Prostate gland (tissue), 2 donors: ENCODE measurements at regions not wholly inside any gene's neighbourhood (a gene's known extent, or its start where the extent isn't known, plus 50 kb on each side); places are given as distances from the start of the nearest gene placed in this dataset.
"Not testable (repeated sequence)": the region's sequence is repeated elsewhere in the genome, so short reads cannot be mapped to it uniquely, and the experiment has no call there.

Experiments
- DNase-seq: peaks from one replicate; pipeline ENCODE4 v3.0.0-alpha.2; 2019; ENCODE audit warnings: low spot score
- H3K27ac ChIP-seq, 2 donors: fragments of 200-600 bp; sonication (generic); 2 replicates each; pipeline ENCODE4 v1.5.1; 2017 to 2019
- H3K27me3 ChIP-seq: fragments of 200-600 bp; sonication (generic); replicated peaks from 2 replicates; pipeline ENCODE4 v1.5.1; 2019; ENCODE audit not compliant: insufficient read depth
- H3K36me3 ChIP-seq, 2 donors: fragments of 200-600 bp; sonication (generic); 1 replicate in 1 of 2; 2 replicates in 1 of 2; pipeline versions ENCODE4 v1.5.1 to v1.8.1; 2017 to 2019
- H3K4me1 ChIP-seq: fragments of 200-600 bp; sonication (generic); replicated peaks from 2 replicates; pipeline ENCODE4 v1.5.1; 2019
- H3K4me3 ChIP-seq, 2 donors: fragments of 200-600 bp; sonication (generic); 2 replicates each; pipeline ENCODE4 v1.5.1; 2017 to 2019
- H3K9me3 ChIP-seq: fragments of 200-600 bp; sonication (generic); 2 replicates; pipeline ENCODE4 v1.5.1; 2017
- WGBS: methylation state at CpG from one replicate; pipeline ENCODE4 v1.1.5; 2018; 5-methylcytosine and 5-hydroxymethylcytosine counted together
- intact Hi-C: fragments of 100-400 bp; cut with DNase I; formaldehyde crosslinking; loops from one replicate; pipeline ENCODE4 v1.14.2; 2022

DNA sequence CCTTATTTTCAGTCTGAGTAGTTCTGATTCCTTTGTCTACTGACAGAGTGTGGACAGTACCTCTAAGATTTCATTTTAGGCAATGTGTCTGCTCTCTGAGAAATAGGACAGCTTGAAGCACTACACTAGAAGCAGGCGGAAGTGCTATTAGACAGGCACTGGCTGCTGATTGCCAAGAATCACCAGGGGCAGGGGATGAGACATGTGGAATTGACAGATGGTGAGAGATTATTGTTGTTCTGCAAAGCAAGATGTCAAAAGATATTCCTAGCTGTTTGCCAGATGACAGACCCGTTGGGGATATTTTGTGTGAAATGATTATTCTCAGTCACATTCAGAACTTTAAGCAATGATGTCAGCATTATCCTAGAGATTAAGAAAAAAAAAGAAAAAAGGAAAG lies 323.3 kb downstream of the ANKRD30B start:
- intact Hi-C loops, H3K36me3 ChIP-seq, H3K9me3 ChIP-seq, H3K27me3 ChIP-seq, DNase-seq, H3K27ac ChIP-seq, H3K4me3 ChIP-seq, H3K4me1 ChIP-seq: not testable (repeated sequence)
- WGBS, result 58% methylated on average over 2 of the region's 2 CpGs
